ENCODE measurements at regions not wholly inside any gene's neighbourhood (a gene's known extent, or its start where the extent isn't known, plus 50 kb on each side); places are given as distances from the start of the nearest gene placed in this dataset.

- no peak overlapping the region for H3K4me3 ChIP-seq (replicated peaks; ENCODE audit: low read depth, low read length)
- no peak for DNase-seq (ENCODE audit: extremely low read depth, low read depth)
- TF ChIP-seq, protein P1, sequence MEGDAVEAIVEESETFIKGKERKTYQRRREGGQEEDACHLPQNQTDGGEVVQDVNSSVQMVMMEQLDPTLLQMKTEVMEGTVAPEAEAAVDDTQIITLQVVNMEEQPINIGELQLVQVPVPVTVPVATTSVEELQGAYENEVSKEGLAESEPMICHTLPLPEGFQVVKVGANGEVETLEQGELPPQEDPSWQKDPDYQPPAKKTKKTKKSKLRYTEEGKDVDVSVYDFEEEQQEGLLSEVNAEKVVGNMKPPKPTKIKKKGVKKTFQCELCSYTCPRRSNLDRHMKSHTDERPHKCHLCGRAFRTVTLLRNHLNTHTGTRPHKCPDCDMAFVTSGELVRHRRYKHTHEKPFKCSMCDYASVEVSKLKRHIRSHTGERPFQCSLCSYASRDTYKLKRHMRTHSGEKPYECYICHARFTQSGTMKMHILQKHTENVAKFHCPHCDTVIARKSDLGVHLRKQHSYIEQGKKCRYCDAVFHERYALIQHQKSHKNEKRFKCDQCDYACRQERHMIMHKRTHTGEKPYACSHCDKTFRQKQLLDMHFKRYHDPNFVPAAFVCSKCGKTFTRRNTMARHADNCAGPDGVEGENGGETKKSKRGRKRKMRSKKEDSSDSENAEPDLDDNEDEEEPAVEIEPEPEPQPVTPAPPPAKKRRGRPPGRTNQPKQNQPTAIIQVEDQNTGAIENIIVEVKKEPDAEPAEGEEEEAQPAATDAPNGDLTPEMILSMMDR (IDR thresholded peaks at IDR 0.05; ENCODE audit: low read depth, low read length, missing control alignments) = no peak
These were observed 143.5 kb upstream of the LNX1 start for GRCh38 chr4:53734584-53735353.

GRCh38 chr4:53734182-53734581, 142.9 kb upstream of the LNX1 start:
- TF ChIP-seq, protein P1 (IDR thresholded peaks at IDR 0.05; ENCODE audit: low read depth, low read length, missing control alignments) = no peak
- no peak overlapping the region for H3K4me3 ChIP-seq (replicated peaks; ENCODE audit: low read depth, low read length)
- DNase-seq (ENCODE audit: extremely low read depth, low read depth) = no peak

GRCh38 chr4:53732661-53733060, 141.4 kb upstream of the LNX1 start:
- no peak for DNase-seq (ENCODE audit: extremely low read depth, low read depth)
- TF ChIP-seq, protein P1 (IDR thresholded peaks at IDR 0.05; ENCODE audit: low read depth, low read length, missing control alignments) = no peak
- no peak overlapping the region for H3K4me3 ChIP-seq (replicated peaks; ENCODE audit: low read depth, low read length)

DNA sequence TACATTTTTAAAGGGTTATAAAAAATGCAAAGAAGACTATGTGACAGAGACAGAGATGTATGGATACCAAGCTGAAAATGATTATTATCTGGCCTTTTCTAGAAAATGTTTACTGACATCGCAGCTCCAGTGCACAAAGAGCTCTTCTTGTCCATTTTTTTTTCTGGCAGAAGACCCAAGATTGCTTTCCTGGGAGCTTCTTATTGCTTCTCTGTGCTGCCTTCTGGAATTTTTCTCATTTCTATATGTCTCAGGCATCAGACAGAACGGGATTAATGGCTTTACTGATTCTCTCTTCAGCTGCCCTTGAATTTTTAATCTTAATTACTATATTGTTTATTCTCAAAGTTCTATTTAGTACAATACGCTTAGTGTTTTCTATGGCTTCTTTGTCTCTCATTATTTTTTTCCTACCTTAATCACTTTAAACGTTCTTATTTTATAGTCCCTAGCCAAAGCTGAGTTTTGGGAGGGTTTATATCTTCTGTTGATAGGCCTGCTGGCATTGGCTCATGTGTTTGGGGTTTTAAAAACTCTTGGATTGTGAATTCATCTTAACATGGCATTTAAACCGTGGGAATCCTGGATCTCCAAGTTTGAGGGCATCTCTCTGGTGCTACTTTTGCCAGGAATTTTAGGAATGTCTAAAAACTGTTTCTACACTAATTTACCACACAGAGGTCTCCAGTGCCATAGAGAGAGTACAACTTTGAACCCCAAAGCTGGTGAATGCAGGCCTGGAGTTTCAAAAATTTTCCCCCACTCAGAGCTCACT, 138.9 kb upstream of the LNX1 start:
- DNase-seq (ENCODE audit: extremely low read depth, low read depth) = no peak
- no peak overlapping the region for H3K4me3 ChIP-seq (replicated peaks; ENCODE audit: low read depth, low read length)
- TF ChIP-seq, protein P1 (IDR thresholded peaks at IDR 0.05; ENCODE audit: low read depth, low read length, missing control alignments) = no peak

DNA sequence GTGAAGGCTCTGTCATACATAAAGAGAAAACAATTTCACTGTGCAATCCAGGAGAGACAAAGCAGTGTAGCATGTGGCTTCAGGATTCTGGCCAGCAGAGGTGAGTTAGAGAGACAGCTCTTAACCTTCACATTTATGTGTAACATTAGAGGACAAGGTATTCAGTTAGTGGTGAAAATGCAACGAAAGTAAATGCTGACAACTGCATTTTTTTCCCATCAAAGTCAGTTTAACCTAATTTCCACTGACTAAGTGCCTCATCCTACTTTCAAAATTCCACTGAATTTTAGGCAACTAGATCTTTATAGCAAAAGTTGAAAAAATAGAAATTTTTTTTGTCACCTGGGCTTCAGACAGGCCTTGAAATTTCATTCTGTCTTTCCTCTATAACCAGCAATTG, 130.8 kb upstream of the LNX1 start:
- no peak for DNase-seq (ENCODE audit: extremely low read depth, low read depth)
- TF ChIP-seq, protein P1 (IDR thresholded peaks at IDR 0.05; ENCODE audit: low read depth, low read length, missing control alignments) = no peak
- H3K4me3 ChIP-seq (replicated peaks; ENCODE audit: low read depth, low read length) = no peak overlapping the region

DNA sequence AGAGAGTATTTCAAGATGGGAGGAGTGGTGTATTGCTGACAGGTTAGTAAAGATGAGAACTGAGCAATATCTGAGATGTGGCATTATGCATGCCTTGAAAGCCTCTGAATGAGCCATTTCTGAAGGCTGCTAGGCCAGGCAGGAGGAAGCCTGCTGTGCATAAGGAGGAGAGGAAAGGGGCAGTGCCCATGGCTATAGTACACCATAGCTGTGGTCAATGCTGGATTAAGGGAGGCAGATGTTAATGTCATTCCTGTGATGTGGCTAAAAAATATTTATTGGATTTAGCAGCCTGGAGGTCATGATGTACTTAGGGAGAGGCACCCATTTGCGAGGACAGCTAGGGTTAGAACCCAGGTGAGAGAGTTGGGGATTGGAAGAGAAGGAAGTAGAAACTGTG, 130.0 kb upstream of the LNX1 start:
- no peak for DNase-seq (ENCODE audit: extremely low read depth, low read depth)
- TF ChIP-seq, protein P1 (IDR thresholded peaks at IDR 0.05; ENCODE audit: low read depth, low read length, missing control alignments) = no peak
- no peak overlapping the region for H3K4me3 ChIP-seq (replicated peaks; ENCODE audit: low read depth, low read length)
